H9 (cell line): ENCODE measurements at regions not wholly inside any gene's neighbourhood (a gene's known extent, or its start where the extent isn't known, plus 50 kb on each side); places are given as distances from the start of the nearest gene placed in this dataset.

ENCODE experiments used
- DNase-seq: peaks from one replicate; pipeline ENCODE4 v3.0.0-alpha.2; 2017
- H2AFZ ChIP-seq: one replicate; pipeline ENCODE4 v1.6.1; 2013; ENCODE audit warnings: mild to moderate bottlenecking, low read length, control low read depth, moderate library complexity
- H2AK5ac ChIP-seq: 2 replicates; pipeline ENCODE4 v1.6.1; 2013; ENCODE audit warnings: low read length, control low read depth, mixed read lengths; ENCODE audit not compliant: insufficient read length
- H2BK120ac ChIP-seq: one replicate; pipeline ENCODE4 v1.6.1; 2013; ENCODE audit warnings: low read depth, mild to moderate bottlenecking, low read length, control low read depth, inconsistent platforms; ENCODE audit not compliant: poor library complexity, severe bottlenecking
- H2BK12ac ChIP-seq: 2 replicates; pipeline ENCODE4 v1.6.1; 2013; ENCODE audit warnings: low read length, control low read depth, mixed read lengths, low read depth; ENCODE audit not compliant: insufficient read length
- H2BK15ac ChIP-seq: 2 replicates; pipeline ENCODE4 v1.6.1; 2013; ENCODE audit warnings: low read depth, low read length, control low read depth
- H2BK20ac ChIP-seq: one replicate; pipeline ENCODE4 v1.6.1; 2013; ENCODE audit warnings: low read depth, mild to moderate bottlenecking, low read length, control low read depth, inconsistent platforms; ENCODE audit not compliant: poor library complexity, severe bottlenecking
- H2BK5ac ChIP-seq: 2 replicates; pipeline ENCODE4 v1.6.1; 2013; ENCODE audit warnings: low read length, control low read depth, mixed read lengths; ENCODE audit not compliant: insufficient read length
- H3K14ac ChIP-seq: 2 replicates; pipeline ENCODE4 v1.6.1; 2013; ENCODE audit warnings: low read length, control low read depth; ENCODE audit not compliant: insufficient read depth
- H3K18ac ChIP-seq: 2 replicates; pipeline ENCODE4 v1.6.1; 2013; ENCODE audit warnings: low read depth, mild to moderate bottlenecking, mixed read lengths, low read length, control low read depth; ENCODE audit not compliant: insufficient read length
- H3K23ac ChIP-seq: 2 replicates; pipeline ENCODE4 v1.6.1; 2013; ENCODE audit warnings: low read length, control low read depth, mixed read lengths, low read depth; ENCODE audit not compliant: insufficient read length
- H3K23me2 ChIP-seq: 2 replicates; pipeline ENCODE4 v1.6.1; 2013; ENCODE audit warnings: low read depth, mild to moderate bottlenecking, mixed read lengths, low read length, control low read depth; ENCODE audit not compliant: insufficient read length, poor library complexity, severe bottlenecking
- H3K27ac ChIP-seq: 2 replicates; pipeline ENCODE4 v1.5.1; 2013; ENCODE audit warnings: low read length, control low read depth, mixed read lengths, low read depth; ENCODE audit not compliant: insufficient read length
- H3K27me3 ChIP-seq: 2 replicates; pipeline ENCODE4 v1.6.1; 2013; ENCODE audit warnings: low read length, control low read depth, inconsistent platforms; ENCODE audit not compliant: insufficient read depth
- H3K4ac ChIP-seq: 2 replicates; pipeline ENCODE4 v1.6.1; 2013; ENCODE audit warnings: low read depth, mild to moderate bottlenecking, control low read depth, inconsistent platforms, low read length, moderate library complexity
- H3K4me1 ChIP-seq: 2 replicates; pipeline ENCODE4 v1.6.1; 2013; ENCODE audit warnings: low read length, control low read depth, inconsistent platforms; ENCODE audit not compliant: insufficient read depth
- H3K4me2 ChIP-seq: 2 replicates; pipeline ENCODE4 v1.6.1; 2013; ENCODE audit warnings: low read length, control low read depth, mixed read lengths; ENCODE audit not compliant: insufficient read length, insufficient read depth
- H3K56ac ChIP-seq: 2 replicates; pipeline ENCODE4 v1.6.1; 2013; ENCODE audit warnings: low read depth, mild to moderate bottlenecking, mixed read lengths, low read length, control low read depth; ENCODE audit not compliant: insufficient read length
- H3K79me1 ChIP-seq: 2 replicates; pipeline ENCODE4 v1.6.1; 2013; ENCODE audit warnings: low read depth, mild to moderate bottlenecking, moderate library complexity, low read length, control low read depth, inconsistent platforms; ENCODE audit not compliant: insufficient read depth, poor library complexity, severe bottlenecking
- H3K79me2 ChIP-seq: 2 replicates; pipeline ENCODE4 v1.6.1; 2013; ENCODE audit warnings: low read length, control low read depth, inconsistent platforms; ENCODE audit not compliant: insufficient read depth
- H3K9ac ChIP-seq: 2 replicates; pipeline ENCODE4 v1.6.1; 2013; ENCODE audit warnings: low read length, control low read depth, mixed read lengths; ENCODE audit not compliant: insufficient read length; ENCODE audit errors: extremely low read depth
- H3K9me3 ChIP-seq: one replicate; pipeline ENCODE4 v1.6.1; 2013; ENCODE audit warnings: low read depth, low read length, inconsistent platforms; ENCODE audit not compliant: control insufficient read depth
- H3T11ph ChIP-seq: one replicate; pipeline ENCODE4 v1.6.1; 2013; ENCODE audit warnings: mild to moderate bottlenecking, low read length, control low read depth, inconsistent platforms
- H4K20me1 ChIP-seq: one replicate; pipeline ENCODE4 v1.6.1; 2013; ENCODE audit not compliant: control insufficient read depth, insufficient read length, insufficient read depth
- H4K5ac ChIP-seq: 2 replicates; pipeline ENCODE4 v1.6.1; 2013; ENCODE audit warnings: low read depth, mild to moderate bottlenecking, mixed read lengths, low read length, control low read depth; ENCODE audit not compliant: insufficient read length
- H4K8ac ChIP-seq: replicated peaks from 2 replicates; pipeline ENCODE4 v1.6.1; 2013; ENCODE audit warnings: low read length, control low read depth, mixed read lengths, low read depth; ENCODE audit not compliant: insufficient read length
- H4K91ac ChIP-seq: 2 replicates; pipeline ENCODE4 v1.6.1; 2013; ENCODE audit warnings: low read depth, mild to moderate bottlenecking, moderate library complexity, mixed read lengths, low read length, control low read depth; ENCODE audit not compliant: insufficient read length
- H3K27ac Mint-ChIP-seq, 3 experiments: 2 replicates in 2 of 3; 3 replicates in 1 of 3; pipeline ENCODE4 v1.8.0; 2020 to 2021; ENCODE audit warnings: mixed read lengths in 3 of 3, mild to moderate bottlenecking in 1 of 3, moderate library complexity in 1 of 3
- H3K27me3 Mint-ChIP-seq: 2 replicates; pipeline ENCODE4 v1.8.0; 2021; ENCODE audit warnings: low read depth, mild to moderate bottlenecking, moderate library complexity, mixed read lengths
- H3K36me3 Mint-ChIP-seq, 3 experiments: 2 replicates in 2 of 3; 3 replicates in 1 of 3; pipeline ENCODE4 v1.8.0; 2020 to 2021; ENCODE audit warnings: low read depth in 3 of 3, mixed read lengths in 3 of 3; ENCODE audit not compliant: insufficient read depth in 1 of 3
- H3K4me1 Mint-ChIP-seq, 2 experiments: 2 replicates each; pipeline ENCODE4 v1.8.0; 2020; ENCODE audit warnings: mixed read lengths in 2 of 2
- H3K4me3 Mint-ChIP-seq, 2 experiments: 2 replicates in 1 of 2; 3 replicates in 1 of 2; pipeline ENCODE4 v1.8.0; 2020 to 2021; ENCODE audit warnings: mild to moderate bottlenecking in 2 of 2, mixed read lengths in 2 of 2, moderate library complexity in 1 of 2
- H3K9me3 Mint-ChIP-seq, 2 experiments: 2 replicates in 1 of 2; 3 replicates in 1 of 2; pipeline ENCODE4 v1.8.0; 2020; ENCODE audit warnings: mild to moderate bottlenecking in 2 of 2, mixed read lengths in 2 of 2, moderate library complexity in 1 of 2
- CTCF ChIP-seq: fragments of 200-600 bp; sonication (generic); conservative IDR thresholded peaks from 3 replicates; pipeline ENCODE4 v1.8.0; 2021; ENCODE audit warnings: antibody characterized with exemption, mild to moderate bottlenecking
- WGBS: extraction: QIAGEN DNeasy Blood & Tissue Kit; methylation state at CpG from one replicate; pipeline ENCODE4 v1.1.7; 2013; ENCODE audit warnings: missing lambda C conversion rate, low lambda C conversion rate, mixed read lengths; ENCODE audit not compliant: insufficient read length; ENCODE audit errors: extremely low coverage; 5-methylcytosine and 5-hydroxymethylcytosine counted together

GRCh38 chr10:29102233-29102632, 186.6 kb upstream of the LYZL1 start:
- H3K9ac ChIP-seq: no peak overlapping the region
- Mint-ChIP-seq H3K36me3 (peaks cover 0 to 8% (median 0%) of the 10 kb centered on the region in 3 experiments; a peak in 2 of 7 replicates), H3K4me1 (peaks cover 0 to 6% of the 10 kb centered on the region in 2 experiments; a peak in 2 of 4 replicates), H3K27ac (no peak overlapping the region), H3K4me3 (no peak overlapping the region), H3K27me3 (no peaks in the 10 kb centered on the region), H3K9me3 (peaks cover 3 to 6% of the 10 kb centered on the region in 2 experiments)
- no peak overlapping the region for H4K91ac ChIP-seq
- no peak overlapping the region for H3K4me2 ChIP-seq
- no peak overlapping the region for H2BK15ac ChIP-seq
- WGBS: no CpG with 5 or more reads among the region's 4 CpGs
- H2BK12ac ChIP-seq: no peak overlapping the region
- H3K23me2 ChIP-seq: no peaks in the 10 kb centered on the region
- no peak overlapping the region for H3K27ac ChIP-seq
- no peaks in the 10 kb centered on the region for H3K79me2 ChIP-seq
- no peak overlapping the region for H2AFZ ChIP-seq
- H2BK5ac ChIP-seq: no peak overlapping the region
- no peak for TF ChIP-seq CTCF
- no peak overlapping the region for H3K23ac ChIP-seq
- DNase-seq: no peak
- no peak overlapping the region for H2AK5ac ChIP-seq
- no peaks in the 10 kb centered on the region for H3K79me1 ChIP-seq
- no peaks in the 10 kb centered on the region for H3K4me1 ChIP-seq
- no peak overlapping the region for H4K5ac ChIP-seq
- no peaks in the 10 kb centered on the region for H3K27me3 ChIP-seq
- H4K20me1 ChIP-seq: no peaks in the 10 kb centered on the region
- no peak overlapping the region for H3K18ac ChIP-seq
- no peaks in the 10 kb centered on the region for H3K9me3 ChIP-seq
- H2BK120ac ChIP-seq: no peak overlapping the region
- H2BK20ac ChIP-seq: no peak overlapping the region
- no peak overlapping the region for H3K14ac ChIP-seq
- H4K8ac ChIP-seq: no peak overlapping the region
- no peak overlapping the region for H3K4ac ChIP-seq
- H3K56ac ChIP-seq: no peak overlapping the region
- no peak overlapping the region for H3T11ph ChIP-seq
